H1 (cell line): ENCODE measurements at regions not wholly inside any gene's neighbourhood (a gene's known extent, or its start where the extent isn't known, plus 50 kb on each side); places are given as distances from the start of the nearest gene placed in this dataset.

Experiments used
- CTCF ChIA-PET: fragments of 300-600 bp; sonication (Branson Sonifier 250); formaldehyde crosslinking; loops from one replicate; lab custom pipeline; 2021; ENCODE audit not compliant: partially characterized antibody; lab: Charles Lee
- POLR2A ChIA-PET: fragments of 300-600 bp; sonication (Branson Sonifier 250); formaldehyde crosslinking; loops from one replicate; lab custom pipeline; 2021; ENCODE audit warnings: inconsistent platforms; ENCODE audit not compliant: partially characterized antibody; lab: Charles Lee
- DNase-seq, 2 experiments: peaks; one replicate each; pipeline versions ENCODE4 v3.0.0 to v3.0.0-alpha.2; 2010 to 2022; ENCODE audit warnings: low spot score in 2 of 2, low read depth in 1 of 2, mixed read lengths in 1 of 2
- FAIRE-seq: peaks from 2 replicates; lab custom pipeline; 2011; peaks lifted over from hg19 to GRCh38; lab: Jason Lieb, UNC
- H2AFZ ChIP-seq: 2 replicates; pipeline ENCODE4 v1.8.1; 2012; ENCODE audit warnings: low read length, inconsistent platforms
- H2AK5ac ChIP-seq: 2 replicates; pipeline ENCODE4 v1.6.1; 2013; ENCODE audit warnings: low read depth, low read length
- H2BK120ac ChIP-seq: replicated peaks from 2 replicates; pipeline ENCODE3; 2013; ENCODE audit warnings: low read depth, low read length, inconsistent platforms
- H2BK12ac ChIP-seq: 2 replicates; pipeline ENCODE4 v1.6.1; 2013; ENCODE audit warnings: low read depth, low read length
- H2BK15ac ChIP-seq: 2 replicates; pipeline ENCODE4 v1.6.1; 2013; ENCODE audit warnings: low read length
- H2BK20ac ChIP-seq: 2 replicates; pipeline ENCODE4 v1.6.1; 2013; ENCODE audit warnings: low read length
- H2BK5ac ChIP-seq: 2 replicates; pipeline ENCODE4 v1.6.1; 2013; ENCODE audit warnings: low read depth, low read length
- H3K14ac ChIP-seq: 2 replicates; pipeline ENCODE4 v1.6.1; 2013; ENCODE audit warnings: inconsistent platforms; ENCODE audit not compliant: insufficient read length
- H3K18ac ChIP-seq: 2 replicates; pipeline ENCODE4 v1.6.1; 2013; ENCODE audit warnings: low read length; ENCODE audit errors: extremely low read depth
- H3K23ac ChIP-seq: 2 replicates; pipeline ENCODE4 v1.6.1; 2013; ENCODE audit warnings: inconsistent platforms; ENCODE audit not compliant: insufficient read length
- H3K23me2 ChIP-seq: 2 replicates; pipeline ENCODE4 v1.6.1; 2013; ENCODE audit warnings: low read depth, low read length
- H3K27ac ChIP-seq: 2 replicates; pipeline ENCODE4 v1.6.1; 2011; ENCODE audit warnings: low read depth, low read length, inconsistent platforms
- H3K27me3 ChIP-seq, 4 experiments: replicated peaks in 1 of 4; 1 replicate in 1 of 4; 2 replicates in 3 of 4; pipeline versions ENCODE4 v1.6.1 to v1.8.1; 2011 to 2013; ENCODE audit warnings: low read length in 3 of 4, mild to moderate bottlenecking in 3 of 4, inconsistent platforms in 2 of 4, mixed read lengths in 2 of 4, moderate library complexity in 1 of 4; ENCODE audit not compliant: control insufficient read depth in 3 of 4, insufficient read depth in 3 of 4; ENCODE audit errors: extremely low read depth in 1 of 4
- H3K36me3 ChIP-seq, 4 experiments: 2 replicates each; pipeline versions ENCODE4 v1.6.1 to v1.8.1; 2011 to 2013; ENCODE audit warnings: mild to moderate bottlenecking in 4 of 4, low read length in 3 of 4, moderate library complexity in 2 of 4, control low read depth in 1 of 4, inconsistent platforms in 1 of 4; ENCODE audit not compliant: insufficient read depth in 4 of 4, control insufficient read depth in 2 of 4
- H3K4ac ChIP-seq: replicated peaks from 2 replicates; pipeline ENCODE3; 2013; ENCODE audit warnings: low read length, low read depth, mixed read lengths, inconsistent platforms; ENCODE audit not compliant: insufficient read length
- H3K4me1 ChIP-seq, 4 experiments: replicated peaks in 1 of 4; 1 replicate in 1 of 4; 2 replicates in 3 of 4; pipeline versions ENCODE4 v1.6.1 to v1.8.1; 2011 to 2013; ENCODE audit warnings: low read length in 3 of 4, inconsistent platforms in 2 of 4, mixed read lengths in 1 of 4; ENCODE audit not compliant: insufficient read depth in 4 of 4, control insufficient read depth in 3 of 4
- H3K4me2 ChIP-seq, 2 experiments: 2 replicates each; pipeline versions ENCODE4 v1.6.1 to v1.8.1; 2011 to 2013; ENCODE audit warnings: low read depth in 2 of 2, low read length in 2 of 2, control low read depth in 1 of 2, inconsistent platforms in 1 of 2, mild to moderate bottlenecking in 1 of 2; ENCODE audit not compliant: insufficient read depth in 1 of 2
- H3K4me3 ChIP-seq, 4 experiments: fragments of 200-600, 300-600 bp in 1 of 4; sonication (generic), shearing (Covaris generic), sonication (Bioruptor Twin) in 1 of 4; 2 replicates each; pipeline versions ENCODE4 v1.5.1 to v1.8.1; 2011 to 2016; ENCODE audit warnings: low read length in 4 of 4, low read depth in 3 of 4, control low read depth in 2 of 4, inconsistent platforms in 2 of 4, mild to moderate bottlenecking in 2 of 4, mixed read lengths in 1 of 4, moderate library complexity in 1 of 4; ENCODE audit not compliant: insufficient read depth in 2 of 4; ENCODE audit errors: extremely low read depth in 1 of 4
- H3K56ac ChIP-seq: replicated peaks from 2 replicates; pipeline ENCODE3; 2013; ENCODE audit warnings: low read depth, mild to moderate bottlenecking, mixed read lengths, low read length, inconsistent platforms; ENCODE audit not compliant: insufficient read length
- H3K79me1 ChIP-seq: 2 replicates; pipeline ENCODE4 v1.6.1; 2013; ENCODE audit warnings: low read depth, low read length, control low read depth
- H3K79me2 ChIP-seq, 2 experiments: 2 replicates each; pipeline versions ENCODE4 v1.6.1 to v1.8.1; 2012 to 2013; ENCODE audit warnings: low read length in 2 of 2, mild to moderate bottlenecking in 2 of 2, inconsistent platforms in 1 of 2; ENCODE audit not compliant: insufficient read depth in 2 of 2, control insufficient read depth in 1 of 2
- H3K9ac ChIP-seq, 4 experiments: replicated peaks in 1 of 4; 1 replicate in 1 of 4; 2 replicates in 3 of 4; pipeline versions ENCODE4 v1.6.1 to v1.8.1; 2011 to 2013; ENCODE audit warnings: low read depth in 3 of 4, low read length in 3 of 4, control low read depth in 2 of 4, mild to moderate bottlenecking in 2 of 4, moderate library complexity in 2 of 4, inconsistent platforms in 1 of 4; ENCODE audit errors: extremely low read depth in 1 of 4
- H3K9me3 ChIP-seq, 2 experiments: 2 replicates each; pipeline versions ENCODE4 v1.6.1 to v1.8.1; 2012 to 2013; ENCODE audit warnings: mild to moderate bottlenecking in 2 of 2, moderate library complexity in 2 of 2, control low read depth in 1 of 2, inconsistent platforms in 1 of 2, low read depth in 1 of 2, low read length in 1 of 2, mixed read lengths in 1 of 2; ENCODE audit not compliant: insufficient read depth in 2 of 2
- H4K20me1 ChIP-seq, 2 experiments: replicated peaks in 1 of 2; 2 replicates each; pipeline versions ENCODE3 to v1.8.1; 2011 to 2013; ENCODE audit warnings: inconsistent platforms in 2 of 2, low read length in 2 of 2, mild to moderate bottlenecking in 1 of 2; ENCODE audit not compliant: insufficient read depth in 2 of 2, control insufficient read depth in 1 of 2
- H4K5ac ChIP-seq: 2 replicates; pipeline ENCODE4 v1.6.1; 2013; ENCODE audit warnings: low read length, low read depth, mixed read lengths, inconsistent platforms; ENCODE audit not compliant: insufficient read length
- H4K8ac ChIP-seq: 2 replicates; pipeline ENCODE4 v1.8.0; 2013; ENCODE audit warnings: mild to moderate bottlenecking, moderate library complexity, low read length, inconsistent platforms; ENCODE audit not compliant: insufficient read depth; ENCODE audit errors: extremely low read depth
- H4K91ac ChIP-seq: replicated peaks from 2 replicates; pipeline ENCODE3; 2013; ENCODE audit warnings: low read length, mixed read lengths, inconsistent platforms; ENCODE audit not compliant: insufficient read length
- BRCA1 ChIP-seq: IDR thresholded peaks from 2 replicates; pipeline ENCODE4 v1.6.1; 2012; ENCODE audit warnings: low read depth, low read length, improper control_type of control experiment
- E2F6 ChIP-seq: IDR thresholded peaks from 2 replicates; pipeline ENCODE4 v1.6.1; 2012; ENCODE audit warnings: inconsistent platforms
- GABPA ChIP-seq: IDR thresholded peaks from 2 replicates; pipeline ENCODE4 v1.6.1; 2011; ENCODE audit warnings: mild to moderate bottlenecking, low read length, moderate library complexity, borderline replicate concordance; ENCODE audit not compliant: insufficient read depth
- HDAC6 ChIP-seq: IDR thresholded peaks from one replicate; pipeline ENCODE4 v1.7.1; 2012; ENCODE audit warnings: low read depth, mild to moderate bottlenecking, inconsistent platforms, low read length, moderate library complexity
- SP1 ChIP-seq: IDR thresholded peaks from 2 replicates; pipeline ENCODE4 v1.6.1; 2011; ENCODE audit warnings: low read depth, low read length
- TAF1 ChIP-seq: IDR thresholded peaks from 2 replicates; pipeline ENCODE4 v1.6.1; 2011; ENCODE audit warnings: mild to moderate bottlenecking, low read depth, low read length
- WGBS, 2 experiments: shearing (Covaris generic) in 1 of 2; methylation state at CpG; one replicate each; pipeline versions ENCODE4 v1.1.6 to v1.1.7; 2013 to 2015; ENCODE audit warnings: low lambda C conversion rate in 2 of 2, mixed read lengths in 2 of 2, inconsistent platforms in 1 of 2, low coverage in 1 of 2, missing lambda C conversion rate in 1 of 2; ENCODE audit not compliant: insufficient replicate concordance in 2 of 2, insufficient coverage in 1 of 2, insufficient read length in 1 of 2; ENCODE audit errors: extremely low coverage in 1 of 2, missing lambda C conversion rate in 1 of 2; 5-methylcytosine and 5-hydroxymethylcytosine counted together

DNA sequence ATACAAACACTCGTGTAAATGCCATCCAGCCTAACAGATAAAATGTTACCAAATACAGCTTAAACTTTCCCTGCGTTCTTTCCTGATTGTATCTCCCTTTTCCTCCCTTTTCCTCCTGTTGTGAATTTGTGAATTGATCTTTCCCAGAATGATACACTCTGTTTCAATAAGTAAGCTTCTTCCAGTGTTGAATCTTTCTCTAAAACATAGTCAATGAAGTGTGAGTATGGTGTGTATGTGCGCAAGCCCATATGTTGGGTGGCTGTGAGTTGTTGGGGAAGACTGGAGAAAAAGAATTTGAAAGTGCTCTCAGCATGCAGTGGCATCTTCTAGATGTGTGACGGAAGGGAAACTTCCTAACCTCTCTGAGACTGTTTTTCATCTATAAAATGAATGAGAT is 143.1 kb upstream of the KLF4 start:
- H3K9ac ChIP-seq: no peak overlapping the region
- no peak overlapping the region for H2BK15ac ChIP-seq
- no peaks in the 10 kb centered on the region for H3K36me3 ChIP-seq
- no peak overlapping the region for H3K56ac ChIP-seq
- no peak overlapping the region for H4K8ac ChIP-seq
- H2BK5ac ChIP-seq: peak overlapping the region; percentile 61; the same call in 1 of the 2 replicates
- H2AFZ ChIP-seq: peak overlapping the region; percentile 49; the same call in 1 of the 2 replicates
- 0 out of 2 replicates have a peak overlapping the region, but pooled peaks have one; percentile 95 for H2BK20ac ChIP-seq
- H3K79me2 ChIP-seq: no peaks in the 10 kb centered on the region
- DNase-seq (no peak), FAIRE-seq (no peak)
- H3K4me2 ChIP-seq: no peak overlapping the region; a peak in 1 of 4 replicates
- peaks cover 9 to 18% (median 15%) of the 10 kb centered on the region in 4 experiments for H3K4me1 ChIP-seq
- H3K18ac ChIP-seq: no peak overlapping the region
- H3K27ac ChIP-seq: no peak overlapping the region
- H3K9me3 ChIP-seq: no peaks in the 10 kb centered on the region
- no peak overlapping the region for H4K91ac ChIP-seq
- no peak overlapping the region for H3K14ac ChIP-seq
- CTCF ChIA-PET: interaction anchor here (1.8 kb wide), 1 partner anchor 207 kb away, joined by 5 read pairs; no protein-coding TSS in a partner anchor
- H2AK5ac ChIP-seq: no peak overlapping the region
- H3K79me1 ChIP-seq: no peaks in the 10 kb centered on the region
- H2BK12ac ChIP-seq: 0 out of 2 replicates have a peak overlapping the region, but pooled peaks have one; percentile 96
- no peak overlapping the region for H3K23ac ChIP-seq
- H3K27me3 ChIP-seq: peaks cover 0 to 8% (median 0%) of the 10 kb centered on the region in 4 experiments; a peak in 3 of 7 replicates
- no peak overlapping the region for H3K4ac ChIP-seq
- no peaks in the 10 kb centered on the region for H4K20me1 ChIP-seq
- 76% methylated on average over 4 of the region's 4 CpGs; no CpG with 5 or more reads in 1 of the 2 experiments for WGBS, 2 experiments
- no peaks in the 10 kb centered on the region; the same call in 1 of the 2 replicates for H3K23me2 ChIP-seq
- H3K4me3 ChIP-seq: no peak overlapping the region
- no peak overlapping the region for H2BK120ac ChIP-seq
- no peak overlapping the region for H4K5ac ChIP-seq
- POLR2A ChIA-PET: no interaction called here
- TF ChIP-seq BRCA1 (no peak), E2F6 (no peak), HDAC6 (no peak), SP1 (no peak), GABPA (no peak), TAF1 (no peak)
